ENCODE measurements at regions not wholly inside any gene's neighbourhood (a gene's known extent, or its start where the extent isn't known, plus 50 kb on each side); places are given as distances from the start of the nearest gene placed in this dataset.

DNA sequence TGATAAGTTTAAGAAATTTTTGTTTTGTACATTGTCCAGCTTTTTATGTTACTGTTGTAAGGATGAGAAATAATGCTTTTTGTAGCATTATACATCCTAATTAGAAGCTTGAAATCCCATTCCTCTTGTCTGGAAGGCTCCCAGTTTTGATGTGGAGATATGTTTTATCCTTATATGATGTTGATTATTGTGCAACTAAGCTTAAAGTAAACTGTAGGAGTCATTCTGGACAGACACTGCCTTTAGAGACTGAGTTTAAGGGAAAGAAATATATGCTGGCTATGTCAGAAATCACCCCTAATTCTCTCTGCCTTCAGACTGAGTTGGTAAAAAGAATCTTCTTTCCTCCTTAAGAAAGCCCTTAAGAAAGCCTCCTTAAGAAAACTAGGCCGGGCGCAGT is 670.4 kb downstream of the ZPLD1 start:
- Histone ChIP-seq H3K9ac (ENCODE audit: low read depth in 1 of 2, low read length in 2 of 2) (no peak overlapping the region), H3K36me3 (ENCODE audit: control insufficient read depth in 1 of 2, insufficient read depth in 2 of 2, low read length in 2 of 2) (no peaks in the 10 kb centered on the region), H3K27me3 (ENCODE audit: control insufficient read depth in 1 of 2, insufficient read depth in 2 of 2, low read length in 2 of 2) (no peaks in the 10 kb centered on the region), H3K4me1 (ENCODE audit: control insufficient read depth in 1 of 2, insufficient read depth in 2 of 2, low read length in 2 of 2) (no peaks in the 10 kb centered on the region), H3K4me3 (ENCODE audit: low read depth in 1 of 2, low read length in 2 of 2) (no peak overlapping the region), H3K27ac (ENCODE audit: low read depth, low read length) (no peak overlapping the region), H3K9me3 (ENCODE audit: control insufficient read depth in 1 of 2, low read length in 2 of 2) (no peaks in the 10 kb centered on the region)

DNA sequence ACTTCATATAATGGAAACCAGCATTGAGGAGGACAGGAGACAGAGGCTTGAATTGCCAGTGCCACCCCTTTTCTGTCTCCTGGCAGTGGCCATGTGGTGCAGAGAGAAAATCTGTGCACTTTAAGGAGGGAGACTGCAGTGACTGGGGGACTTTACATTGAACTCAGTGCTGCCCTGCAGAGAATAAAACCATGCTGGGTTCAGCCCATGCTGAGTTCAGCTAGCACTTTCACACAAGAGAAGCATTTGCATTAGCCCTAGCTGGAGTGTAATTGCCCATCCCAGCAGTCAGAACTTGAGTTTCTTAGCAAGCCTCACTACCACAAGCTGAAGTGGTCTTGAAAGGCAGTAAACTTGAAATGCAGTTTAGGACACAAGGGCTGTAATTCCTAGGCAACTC is 677.5 kb downstream of the ZPLD1 start:
- Histone ChIP-seq H3K4me1 (ENCODE audit: control insufficient read depth in 1 of 2, insufficient read depth in 2 of 2, low read length in 2 of 2) (no peaks in the 10 kb centered on the region), H3K27me3 (ENCODE audit: control insufficient read depth in 1 of 2, insufficient read depth in 2 of 2, low read length in 2 of 2) (no peaks in the 10 kb centered on the region), H3K36me3 (ENCODE audit: control insufficient read depth in 1 of 2, insufficient read depth in 2 of 2, low read length in 2 of 2) (no peaks in the 10 kb centered on the region), H3K4me3 (ENCODE audit: low read depth in 1 of 2, low read length in 2 of 2) (no peak overlapping the region), H3K9ac (ENCODE audit: low read depth in 1 of 2, low read length in 2 of 2) (no peak overlapping the region), H3K27ac (ENCODE audit: low read depth, low read length) (no peak overlapping the region), H3K9me3 (ENCODE audit: control insufficient read depth in 1 of 2, low read length in 2 of 2) (no peaks in the 10 kb centered on the region)

DNA sequence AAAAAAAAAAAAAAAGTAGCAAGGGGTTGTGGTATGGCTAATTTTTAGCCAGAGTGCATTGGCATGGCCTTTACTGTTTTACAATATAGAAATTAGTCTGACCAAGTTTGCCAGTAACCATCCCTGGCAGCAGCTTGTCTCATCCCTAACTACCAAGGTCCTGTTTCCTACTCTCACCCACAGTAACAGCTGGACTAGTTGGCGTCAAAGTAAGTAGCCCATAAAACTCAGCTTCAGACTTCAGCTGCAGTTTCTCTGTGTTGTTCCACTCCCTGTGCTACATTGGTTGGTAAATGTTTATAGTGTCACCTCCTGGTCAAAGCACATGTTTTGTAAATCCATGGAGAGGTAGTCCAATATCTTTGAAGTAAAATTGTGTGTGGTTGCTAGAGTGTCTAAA is 691.3 kb downstream of the ZPLD1 start:
- Histone ChIP-seq H3K27me3 (ENCODE audit: control insufficient read depth in 1 of 2, insufficient read depth in 2 of 2, low read length in 2 of 2) (no peaks in the 10 kb centered on the region), H3K4me3 (ENCODE audit: low read depth in 1 of 2, low read length in 2 of 2) (no peak overlapping the region), H3K36me3 (ENCODE audit: control insufficient read depth in 1 of 2, insufficient read depth in 2 of 2, low read length in 2 of 2) (no peaks in the 10 kb centered on the region), H3K9ac (ENCODE audit: low read depth in 1 of 2, low read length in 2 of 2) (no peak overlapping the region), H3K4me1 (ENCODE audit: control insufficient read depth in 1 of 2, insufficient read depth in 2 of 2, low read length in 2 of 2) (no peaks in the 10 kb centered on the region), H3K9me3 (ENCODE audit: control insufficient read depth in 1 of 2, low read length in 2 of 2) (no peaks in the 10 kb centered on the region), H3K27ac (ENCODE audit: low read depth, low read length) (no peak overlapping the region)

GRCh38 chr3:103127098-103127630 is 692.3 kb downstream of the ZPLD1 start:
- H3K9ac ChIP-seq (ENCODE audit: low read depth in 1 of 2, low read length in 2 of 2) = no peak overlapping the region
- no peaks in the 10 kb centered on the region for H3K9me3 ChIP-seq (ENCODE audit: control insufficient read depth in 1 of 2, low read length in 2 of 2)
- H3K36me3 ChIP-seq (ENCODE audit: control insufficient read depth in 1 of 2, insufficient read depth in 2 of 2, low read length in 2 of 2) = no peaks in the 10 kb centered on the region
- no peaks in the 10 kb centered on the region for H3K4me1 ChIP-seq (ENCODE audit: control insufficient read depth in 1 of 2, insufficient read depth in 2 of 2, low read length in 2 of 2)
- no peak overlapping the region for H3K4me3 ChIP-seq (ENCODE audit: low read depth in 1 of 2, low read length in 2 of 2)
- H3K27me3 ChIP-seq (ENCODE audit: control insufficient read depth in 1 of 2, insufficient read depth in 2 of 2, low read length in 2 of 2) = no peaks in the 10 kb centered on the region
- H3K27ac ChIP-seq (ENCODE audit: low read depth, low read length) = no peak overlapping the region

DNA sequence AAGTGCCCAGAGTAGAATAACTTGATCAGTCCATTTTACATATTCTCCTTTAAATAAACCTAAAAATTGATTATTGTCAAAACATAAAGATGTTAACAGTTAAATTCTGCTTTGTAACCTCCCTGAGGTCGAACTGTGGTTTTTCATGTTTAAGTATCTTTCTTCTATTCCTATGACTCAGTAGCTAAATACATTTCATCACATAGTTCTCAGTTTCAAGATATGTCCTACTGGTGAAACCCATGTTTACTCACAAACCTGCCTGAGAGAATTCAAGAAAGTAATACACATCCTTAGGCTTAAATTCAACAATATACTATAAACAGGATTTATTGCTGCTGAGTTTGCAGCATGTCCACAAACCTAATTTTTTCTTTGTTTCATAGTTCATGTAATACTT is 692.9 kb downstream of the ZPLD1 start:
- Histone ChIP-seq H3K36me3 (ENCODE audit: control insufficient read depth in 1 of 2, insufficient read depth in 2 of 2, low read length in 2 of 2) (no peaks in the 10 kb centered on the region), H3K9me3 (ENCODE audit: control insufficient read depth in 1 of 2, low read length in 2 of 2) (no peaks in the 10 kb centered on the region), H3K4me3 (ENCODE audit: low read depth in 1 of 2, low read length in 2 of 2) (no peak overlapping the region)

GRCh38 chr3:103134023-103134724 is 699.4 kb downstream of the ZPLD1 start:
- Histone ChIP-seq H3K4me1 (ENCODE audit: control insufficient read depth in 1 of 2, insufficient read depth in 2 of 2, low read length in 2 of 2) (no peaks in the 10 kb centered on the region), H3K9ac (ENCODE audit: low read depth in 1 of 2, low read length in 2 of 2) (no peak overlapping the region), H3K27me3 (ENCODE audit: control insufficient read depth in 1 of 2, insufficient read depth in 2 of 2, low read length in 2 of 2) (no peaks in the 10 kb centered on the region), H3K4me3 (ENCODE audit: low read depth in 1 of 2, low read length in 2 of 2) (no peak overlapping the region), H3K27ac (ENCODE audit: low read depth, low read length) (no peak overlapping the region), H3K9me3 (ENCODE audit: control insufficient read depth in 1 of 2, low read length in 2 of 2) (no peaks in the 10 kb centered on the region), H3K36me3 (ENCODE audit: control insufficient read depth in 1 of 2, insufficient read depth in 2 of 2, low read length in 2 of 2) (no peaks in the 10 kb centered on the region)

More for the DNA sequence above, 692.9 kb downstream of the ZPLD1 start:
- Histone ChIP-seq H3K9ac (ENCODE audit: low read depth in 1 of 2, low read length in 2 of 2) (no peak overlapping the region), H3K27ac (ENCODE audit: low read depth, low read length) (no peak overlapping the region), H3K4me1 (ENCODE audit: control insufficient read depth in 1 of 2, insufficient read depth in 2 of 2, low read length in 2 of 2) (no peaks in the 10 kb centered on the region), H3K27me3 (ENCODE audit: control insufficient read depth in 1 of 2, insufficient read depth in 2 of 2, low read length in 2 of 2) (no peaks in the 10 kb centered on the region)

DNA sequence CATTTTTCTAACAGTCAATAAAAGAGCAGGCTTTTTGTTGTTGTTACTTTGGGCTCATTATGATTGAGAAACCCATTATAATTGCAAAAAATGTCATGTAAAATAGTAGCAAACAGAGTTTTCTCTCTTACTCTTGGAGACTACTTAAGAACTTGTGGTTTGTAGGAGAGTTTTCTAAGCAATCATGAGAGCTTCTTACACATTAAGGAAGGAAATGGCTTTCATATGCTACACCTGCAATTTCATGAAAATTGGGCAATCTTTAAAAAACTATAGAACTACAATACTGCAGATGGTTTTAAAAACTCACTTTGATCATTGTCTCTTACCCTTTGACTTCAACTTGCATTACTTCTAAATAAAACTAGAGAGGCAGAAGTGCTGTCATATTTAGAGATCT is 701.8 kb downstream of the ZPLD1 start:
- no peaks in the 10 kb centered on the region for H3K27me3 ChIP-seq (ENCODE audit: control insufficient read depth in 1 of 2, insufficient read depth in 2 of 2, low read length in 2 of 2)
- H3K4me3 ChIP-seq (ENCODE audit: low read depth in 1 of 2, low read length in 2 of 2) = no peak overlapping the region
- H3K36me3 ChIP-seq (ENCODE audit: control insufficient read depth in 1 of 2, insufficient read depth in 2 of 2, low read length in 2 of 2) = no peaks in the 10 kb centered on the region
- H3K4me1 ChIP-seq (ENCODE audit: control insufficient read depth in 1 of 2, insufficient read depth in 2 of 2, low read length in 2 of 2) = no peaks in the 10 kb centered on the region
- no peak overlapping the region for H3K27ac ChIP-seq (ENCODE audit: low read depth, low read length)
- H3K9ac ChIP-seq (ENCODE audit: low read depth in 1 of 2, low read length in 2 of 2) = no peak overlapping the region
- no peaks in the 10 kb centered on the region for H3K9me3 ChIP-seq (ENCODE audit: control insufficient read depth in 1 of 2, low read length in 2 of 2)

- Histone ChIP-seq H3K9me3 (ENCODE audit: control insufficient read depth in 1 of 2, low read length in 2 of 2) (no peaks in the 10 kb centered on the region), H3K4me1 (ENCODE audit: control insufficient read depth in 1 of 2, insufficient read depth in 2 of 2, low read length in 2 of 2) (no peaks in the 10 kb centered on the region), H3K9ac (ENCODE audit: low read depth in 1 of 2, low read length in 2 of 2) (no peak overlapping the region), H3K4me3 (ENCODE audit: low read depth in 1 of 2, low read length in 2 of 2) (no peak overlapping the region), H3K36me3 (ENCODE audit: control insufficient read depth in 1 of 2, insufficient read depth in 2 of 2, low read length in 2 of 2) (no peaks in the 10 kb centered on the region), H3K27me3 (ENCODE audit: control insufficient read depth in 1 of 2, insufficient read depth in 2 of 2, low read length in 2 of 2) (no peaks in the 10 kb centered on the region), H3K27ac (ENCODE audit: low read depth, low read length) (no peak overlapping the region)
Measured at GRCh38 chr3:103137830-103138229, 703.0 kb downstream of the ZPLD1 start.

GRCh38 chr3:103158183-103158582 is 723.4 kb downstream of the ZPLD1 start:
- Histone ChIP-seq H3K36me3 (ENCODE audit: control insufficient read depth in 1 of 2, insufficient read depth in 2 of 2, low read length in 2 of 2) (no peaks in the 10 kb centered on the region), H3K4me1 (ENCODE audit: control insufficient read depth in 1 of 2, insufficient read depth in 2 of 2, low read length in 2 of 2) (no peaks in the 10 kb centered on the region), H3K27me3 (ENCODE audit: control insufficient read depth in 1 of 2, insufficient read depth in 2 of 2, low read length in 2 of 2) (no peaks in the 10 kb centered on the region), H3K27ac (ENCODE audit: low read depth, low read length) (no peak overlapping the region), H3K9ac (ENCODE audit: low read depth in 1 of 2, low read length in 2 of 2) (no peak overlapping the region), H3K9me3 (ENCODE audit: control insufficient read depth in 1 of 2, low read length in 2 of 2) (no peaks in the 10 kb centered on the region), H3K4me3 (ENCODE audit: low read depth in 1 of 2, low read length in 2 of 2) (no peak overlapping the region)

DNA sequence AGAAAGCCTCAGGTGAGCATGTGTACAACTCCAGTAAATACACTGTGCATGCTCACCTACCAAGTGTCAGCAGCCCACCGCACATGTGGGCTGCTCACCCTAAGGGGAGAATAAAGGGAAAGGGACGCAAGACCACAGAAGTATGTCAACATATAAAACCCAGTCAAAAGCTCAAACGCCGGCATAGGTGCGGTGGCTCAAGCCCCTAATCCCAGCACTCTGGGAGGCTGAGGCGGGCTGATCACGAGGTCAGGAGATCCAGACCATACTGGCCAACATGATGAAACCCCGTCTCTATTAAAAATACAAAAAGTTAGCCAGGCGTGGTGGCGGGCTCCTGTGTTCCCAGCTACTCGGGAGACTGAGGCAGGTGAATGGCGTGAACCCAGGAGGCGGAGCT is 732.1 kb downstream of the ZPLD1 start:
- Histone ChIP-seq H3K4me1 (ENCODE audit: control insufficient read depth in 1 of 2, insufficient read depth in 2 of 2, low read length in 2 of 2) (no peaks in the 10 kb centered on the region), H3K27me3 (ENCODE audit: control insufficient read depth in 1 of 2, insufficient read depth in 2 of 2, low read length in 2 of 2) (no peaks in the 10 kb centered on the region), H3K4me3 (ENCODE audit: low read depth in 1 of 2, low read length in 2 of 2) (no peak overlapping the region), H3K27ac (ENCODE audit: low read depth, low read length) (no peak overlapping the region), H3K9ac (ENCODE audit: low read depth in 1 of 2, low read length in 2 of 2) (no peak overlapping the region), H3K36me3 (ENCODE audit: control insufficient read depth in 1 of 2, insufficient read depth in 2 of 2, low read length in 2 of 2) (no peaks in the 10 kb centered on the region), H3K9me3 (ENCODE audit: control insufficient read depth in 1 of 2, low read length in 2 of 2) (no peaks in the 10 kb centered on the region)
